Left cardiac atrium (tissue), 4 donors: ENCODE measurements at regions not wholly inside any gene's neighbourhood (a gene's known extent, or its start where the extent isn't known, plus 50 kb on each side); places are given as distances from the start of the nearest gene placed in this dataset.

Source experiments
- ATAC-seq, 2 donors: fragments of 200-7000 bp; cut with Tn5 transposase; one replicate each; pipeline ENCODE4 v1.9.1; 2020; ENCODE audit warnings: mild to moderate bottlenecking in 2 of 2, moderate library complexity in 2 of 2
- DNase-seq: peaks from one replicate; pipeline ENCODE4 v3.0.0-alpha.2; 2020
- intact Hi-C, 2 donors: fragments of 100-400 bp; cut with DNase I; formaldehyde crosslinking; loops; one replicate each; pipeline versions ENCODE4 v1.14.1 to v1.15.1; 2022 to 2023
- donor health status: DM: no; HTN: yes; CAD: no.
- donor health status: DM: no; HTN: yes; CAD: no; lungs with severe emphysema.
- donor health status: DM: yes; HTN: yes; CAD: no.
- donor health status: Dilated cardiomyopathy.

- ATAC-seq (no peak), DNase-seq (no peak)
- intact Hi-C loops, result no loop called here
These were observed 1394.3 kb downstream of the TBC1D22A start for GRCh38 chr22:48156603-48157355.

DNA sequence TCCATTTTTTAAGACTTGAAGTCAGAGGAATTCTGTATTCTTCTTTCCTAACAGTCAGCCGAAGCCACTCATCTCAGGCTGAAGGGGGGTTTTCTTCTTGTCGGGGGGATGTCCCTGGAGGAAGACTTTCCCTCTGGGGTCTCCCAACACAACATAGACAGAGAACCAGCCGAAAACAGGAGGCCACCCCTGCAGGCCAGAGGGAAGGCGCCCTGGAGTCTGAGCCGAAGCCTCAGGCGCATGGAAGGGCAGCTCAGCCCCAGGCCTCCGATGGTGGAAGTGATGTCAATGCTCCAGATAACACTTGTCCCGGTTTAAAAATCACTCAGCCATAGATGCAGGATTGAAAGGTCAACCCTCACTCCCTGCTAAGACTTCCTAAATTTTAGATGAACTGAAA is 1393.0 kb downstream of the TBC1D22A start:
- ATAC-seq, result no peak
- no peak for DNase-seq
- intact Hi-C loops, result no loop called here

GRCh38 chr22:48154943-48155240 is 1392.4 kb downstream of the TBC1D22A start:
- no peak for DNase-seq
- ATAC-seq, result no peak
- intact Hi-C loops, result no loop called here

GRCh38 chr22:48154169-48154942 is 1391.9 kb downstream of the TBC1D22A start:
- no peak for ATAC-seq
- DNase-seq, result no peak
- intact Hi-C loops, result no loop called here

- no peak for ATAC-seq
- no peak for DNase-seq
- intact Hi-C loops, result no loop called here
These were observed 1391.3 kb downstream of the TBC1D22A start for GRCh38 chr22:48153726-48154125.

- ATAC-seq (no peak), DNase-seq (no peak)
- intact Hi-C loops, result no loop called here
These were observed 1390.5 kb downstream of the TBC1D22A start for GRCh38 chr22:48152916-48153315.

GRCh38 chr22:48152164-48152775 is 1389.8 kb downstream of the TBC1D22A start:
- DNase-seq (no peak), ATAC-seq (no peak)
- intact Hi-C loops, result no loop called here

- intact Hi-C loops, result no loop called here
- no peak for DNase-seq
- no peak for ATAC-seq
These were observed 1389.2 kb downstream of the TBC1D22A start for GRCh38 chr22:48151641-48152040.

DNA sequence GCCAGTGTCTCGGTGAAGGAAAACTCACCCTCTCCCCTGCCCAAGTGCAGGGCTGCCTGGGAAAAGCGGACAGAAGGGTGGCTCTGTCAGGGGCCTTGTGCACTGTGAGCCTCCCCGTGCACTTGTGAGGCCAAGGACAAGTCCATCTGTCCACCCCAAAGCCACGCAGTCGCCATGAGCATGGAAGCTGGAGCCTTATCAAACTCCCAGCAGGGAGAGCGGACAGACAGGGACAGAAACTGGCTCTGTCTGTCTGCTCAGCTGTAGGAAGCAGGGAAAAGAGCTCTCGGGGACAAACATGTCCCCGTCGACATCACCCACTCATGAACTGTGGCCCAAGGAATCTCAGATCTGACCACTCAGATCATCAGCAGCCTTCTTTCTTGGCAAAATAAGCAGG is 1385.4 kb downstream of the TBC1D22A start:
- ATAC-seq (no peak), DNase-seq (no peak)
- intact Hi-C loops, result no loop called here

GRCh38 chr22:48147404-48147803 is 1385.0 kb downstream of the TBC1D22A start:
- DNase-seq, result no peak
- intact Hi-C loops, result no loop called here
- ATAC-seq, result no peak

- intact Hi-C loops, result no loop called here
- DNase-seq (no peak), ATAC-seq (no peak)
These were observed 1384.0 kb downstream of the TBC1D22A start for GRCh38 chr22:48146426-48146825.

- intact Hi-C loops, result no loop called here
These were observed 1383.3 kb downstream of the TBC1D22A start for GRCh38 chr22:48145738-48146137.

GRCh38 chr22:48144318-48144717 is 1381.9 kb downstream of the TBC1D22A start:
- DNase-seq (no peak), ATAC-seq (no peak)
- intact Hi-C loops, result no loop called here

More at GRCh38 chr22:48145738-48146137, 1383.3 kb downstream of the TBC1D22A start:
- DNase-seq (no peak), ATAC-seq (no peak)

DNA sequence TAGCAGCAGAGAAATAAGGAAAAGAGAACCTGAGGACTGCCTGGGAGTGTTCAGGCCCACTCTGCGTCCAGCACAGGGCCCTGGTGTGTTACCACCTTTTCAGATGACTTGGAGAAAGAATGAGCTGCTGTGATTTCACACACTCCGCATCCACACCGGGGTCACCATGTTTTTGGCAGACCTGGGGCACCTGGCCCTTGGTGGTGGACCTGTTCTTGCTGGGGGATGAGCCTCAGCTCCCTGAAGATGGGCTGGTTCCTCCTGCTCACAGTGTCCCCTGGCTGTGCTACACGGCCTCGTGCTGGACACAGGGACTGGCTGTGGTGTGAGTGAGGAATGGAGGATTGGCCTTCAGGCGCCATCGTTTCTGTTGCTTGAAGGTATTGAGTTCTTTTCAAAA is 1381.4 kb downstream of the TBC1D22A start:
- intact Hi-C loops, result no loop called here
- no peak for ATAC-seq
- DNase-seq, result no peak

GRCh38 chr22:48142388-48142787 is 1379.9 kb downstream of the TBC1D22A start:
- DNase-seq (no peak), ATAC-seq (no peak)
- intact Hi-C loops, result no loop called here

GRCh38 chr22:48141301-48141700 is 1378.9 kb downstream of the TBC1D22A start:
- intact Hi-C loops, result no loop called here
- no peak for DNase-seq
- ATAC-seq, result peak in 1 of 2 donors; percentile 66

- DNase-seq, result no peak
- ATAC-seq, result no peak
- intact Hi-C loops, result no loop called here
These were observed 1377.9 kb downstream of the TBC1D22A start for GRCh38 chr22:48140261-48140813.

DNA sequence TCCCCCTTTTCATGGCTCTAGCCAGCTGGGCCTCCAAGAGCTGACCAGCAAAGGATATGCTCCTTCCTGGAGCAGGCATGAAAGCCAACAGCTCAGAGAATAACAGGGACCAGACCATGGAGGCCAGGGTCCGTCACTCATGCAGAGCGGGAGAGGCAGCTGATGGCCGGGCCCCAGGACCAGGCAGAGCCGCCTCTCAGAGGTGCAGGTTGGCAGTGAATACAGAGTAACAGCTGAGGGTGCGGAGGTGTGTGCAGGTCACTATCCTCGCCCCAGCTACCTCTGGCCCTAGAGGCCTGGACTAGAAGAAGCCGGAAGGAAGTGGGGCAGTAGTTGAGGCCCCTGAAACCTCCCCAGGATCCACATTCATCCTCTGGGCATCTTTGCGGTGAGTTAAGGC is 1377.3 kb downstream of the TBC1D22A start:
- intact Hi-C loops, result no loop called here
- DNase-seq (no peak), ATAC-seq (no peak)

DNA sequence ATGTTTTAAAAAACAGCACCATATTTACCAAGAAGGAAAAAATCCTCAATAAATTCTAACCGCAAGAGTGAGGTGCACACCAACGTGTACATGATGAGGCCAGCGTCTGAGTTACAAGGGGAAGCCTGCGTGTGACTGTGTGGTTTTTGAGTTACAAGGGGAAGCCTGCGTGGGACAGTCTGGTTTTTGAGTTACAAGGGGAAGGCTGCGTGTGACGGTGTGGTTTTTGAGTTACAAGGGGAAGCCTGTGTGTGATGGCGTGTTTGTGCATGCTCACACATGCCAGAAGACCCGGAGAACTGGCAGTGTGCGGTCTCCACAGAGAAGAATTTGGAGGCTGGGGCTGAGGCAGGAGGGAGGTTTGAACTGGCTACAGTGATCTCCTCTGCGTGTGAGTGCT is 1376.4 kb downstream of the TBC1D22A start:
- intact Hi-C loops, result no loop called here
- DNase-seq (no peak), ATAC-seq (no peak)

- intact Hi-C loops, result no loop called here
- ATAC-seq (no peak), DNase-seq (no peak)
These were observed 1376.0 kb downstream of the TBC1D22A start for GRCh38 chr22:48138427-48138826.
